H1 (cell line): ENCODE measurements at regions not wholly inside any gene's neighbourhood (a gene's known extent, or its start where the extent isn't known, plus 50 kb on each side); places are given as distances from the start of the nearest gene placed in this dataset.

Experiments
- CTCF ChIA-PET: fragments of 300-600 bp; sonication (Branson Sonifier 250); formaldehyde crosslinking; loops from one replicate; lab custom pipeline; 2021; ENCODE audit not compliant: partially characterized antibody; lab: Charles Lee
- POLR2A ChIA-PET: fragments of 300-600 bp; sonication (Branson Sonifier 250); formaldehyde crosslinking; loops from one replicate; lab custom pipeline; 2021; ENCODE audit warnings: inconsistent platforms; ENCODE audit not compliant: partially characterized antibody; lab: Charles Lee
- DNase-seq, 2 experiments: peaks; one replicate each; pipeline versions ENCODE4 v3.0.0 to v3.0.0-alpha.2; 2010 to 2022; ENCODE audit warnings: low spot score in 2 of 2, low read depth in 1 of 2, mixed read lengths in 1 of 2
- FAIRE-seq: peaks from 2 replicates; lab custom pipeline; 2011; peaks lifted over from hg19 to GRCh38; lab: Jason Lieb, UNC
- H2AFZ ChIP-seq: 2 replicates; pipeline ENCODE4 v1.8.1; 2012; ENCODE audit warnings: low read length, inconsistent platforms
- H2AK5ac ChIP-seq: 2 replicates; pipeline ENCODE4 v1.6.1; 2013; ENCODE audit warnings: low read depth, low read length
- H2BK120ac ChIP-seq: replicated peaks from 2 replicates; pipeline ENCODE3; 2013; ENCODE audit warnings: low read depth, low read length, inconsistent platforms
- H2BK12ac ChIP-seq: 2 replicates; pipeline ENCODE4 v1.6.1; 2013; ENCODE audit warnings: low read depth, low read length
- H2BK15ac ChIP-seq: 2 replicates; pipeline ENCODE4 v1.6.1; 2013; ENCODE audit warnings: low read length
- H2BK20ac ChIP-seq: 2 replicates; pipeline ENCODE4 v1.6.1; 2013; ENCODE audit warnings: low read length
- H2BK5ac ChIP-seq: 2 replicates; pipeline ENCODE4 v1.6.1; 2013; ENCODE audit warnings: low read depth, low read length
- H3K14ac ChIP-seq: 2 replicates; pipeline ENCODE4 v1.6.1; 2013; ENCODE audit warnings: inconsistent platforms; ENCODE audit not compliant: insufficient read length
- H3K18ac ChIP-seq: 2 replicates; pipeline ENCODE4 v1.6.1; 2013; ENCODE audit warnings: low read length; ENCODE audit errors: extremely low read depth
- H3K23ac ChIP-seq: 2 replicates; pipeline ENCODE4 v1.6.1; 2013; ENCODE audit warnings: inconsistent platforms; ENCODE audit not compliant: insufficient read length
- H3K23me2 ChIP-seq: 2 replicates; pipeline ENCODE4 v1.6.1; 2013; ENCODE audit warnings: low read depth, low read length
- H3K27ac ChIP-seq: 2 replicates; pipeline ENCODE4 v1.6.1; 2011; ENCODE audit warnings: low read depth, low read length, inconsistent platforms
- H3K27me3 ChIP-seq, 4 experiments: replicated peaks in 1 of 4; 1 replicate in 1 of 4; 2 replicates in 3 of 4; pipeline versions ENCODE4 v1.6.1 to v1.8.1; 2011 to 2013; ENCODE audit warnings: low read length in 3 of 4, mild to moderate bottlenecking in 3 of 4, inconsistent platforms in 2 of 4, mixed read lengths in 2 of 4, moderate library complexity in 1 of 4; ENCODE audit not compliant: control insufficient read depth in 3 of 4, insufficient read depth in 3 of 4; ENCODE audit errors: extremely low read depth in 1 of 4
- H3K36me3 ChIP-seq, 4 experiments: 2 replicates each; pipeline versions ENCODE4 v1.6.1 to v1.8.1; 2011 to 2013; ENCODE audit warnings: mild to moderate bottlenecking in 4 of 4, low read length in 3 of 4, moderate library complexity in 2 of 4, control low read depth in 1 of 4, inconsistent platforms in 1 of 4; ENCODE audit not compliant: insufficient read depth in 4 of 4, control insufficient read depth in 2 of 4
- H3K4ac ChIP-seq: replicated peaks from 2 replicates; pipeline ENCODE3; 2013; ENCODE audit warnings: low read length, low read depth, mixed read lengths, inconsistent platforms; ENCODE audit not compliant: insufficient read length
- H3K4me1 ChIP-seq, 4 experiments: replicated peaks in 1 of 4; 1 replicate in 1 of 4; 2 replicates in 3 of 4; pipeline versions ENCODE4 v1.6.1 to v1.8.1; 2011 to 2013; ENCODE audit warnings: low read length in 3 of 4, inconsistent platforms in 2 of 4, mixed read lengths in 1 of 4; ENCODE audit not compliant: insufficient read depth in 4 of 4, control insufficient read depth in 3 of 4
- H3K4me2 ChIP-seq, 2 experiments: 2 replicates each; pipeline versions ENCODE4 v1.6.1 to v1.8.1; 2011 to 2013; ENCODE audit warnings: low read depth in 2 of 2, low read length in 2 of 2, control low read depth in 1 of 2, inconsistent platforms in 1 of 2, mild to moderate bottlenecking in 1 of 2; ENCODE audit not compliant: insufficient read depth in 1 of 2
- H3K4me3 ChIP-seq, 4 experiments: fragments of 200-600, 300-600 bp in 1 of 4; sonication (generic), shearing (Covaris generic), sonication (Bioruptor Twin) in 1 of 4; 2 replicates each; pipeline versions ENCODE4 v1.5.1 to v1.8.1; 2011 to 2016; ENCODE audit warnings: low read length in 4 of 4, low read depth in 3 of 4, control low read depth in 2 of 4, inconsistent platforms in 2 of 4, mild to moderate bottlenecking in 2 of 4, mixed read lengths in 1 of 4, moderate library complexity in 1 of 4; ENCODE audit not compliant: insufficient read depth in 2 of 4; ENCODE audit errors: extremely low read depth in 1 of 4
- H3K56ac ChIP-seq: replicated peaks from 2 replicates; pipeline ENCODE3; 2013; ENCODE audit warnings: low read depth, mild to moderate bottlenecking, mixed read lengths, low read length, inconsistent platforms; ENCODE audit not compliant: insufficient read length
- H3K79me1 ChIP-seq: 2 replicates; pipeline ENCODE4 v1.6.1; 2013; ENCODE audit warnings: low read depth, low read length, control low read depth
- H3K79me2 ChIP-seq, 2 experiments: 2 replicates each; pipeline versions ENCODE4 v1.6.1 to v1.8.1; 2012 to 2013; ENCODE audit warnings: low read length in 2 of 2, mild to moderate bottlenecking in 2 of 2, inconsistent platforms in 1 of 2; ENCODE audit not compliant: insufficient read depth in 2 of 2, control insufficient read depth in 1 of 2
- H3K9ac ChIP-seq, 4 experiments: replicated peaks in 1 of 4; 1 replicate in 1 of 4; 2 replicates in 3 of 4; pipeline versions ENCODE4 v1.6.1 to v1.8.1; 2011 to 2013; ENCODE audit warnings: low read depth in 3 of 4, low read length in 3 of 4, control low read depth in 2 of 4, mild to moderate bottlenecking in 2 of 4, moderate library complexity in 2 of 4, inconsistent platforms in 1 of 4; ENCODE audit errors: extremely low read depth in 1 of 4
- H3K9me3 ChIP-seq, 2 experiments: 2 replicates each; pipeline versions ENCODE4 v1.6.1 to v1.8.1; 2012 to 2013; ENCODE audit warnings: mild to moderate bottlenecking in 2 of 2, moderate library complexity in 2 of 2, control low read depth in 1 of 2, inconsistent platforms in 1 of 2, low read depth in 1 of 2, low read length in 1 of 2, mixed read lengths in 1 of 2; ENCODE audit not compliant: insufficient read depth in 2 of 2
- H4K20me1 ChIP-seq, 2 experiments: replicated peaks in 1 of 2; 2 replicates each; pipeline versions ENCODE3 to v1.8.1; 2011 to 2013; ENCODE audit warnings: inconsistent platforms in 2 of 2, low read length in 2 of 2, mild to moderate bottlenecking in 1 of 2; ENCODE audit not compliant: insufficient read depth in 2 of 2, control insufficient read depth in 1 of 2
- H4K5ac ChIP-seq: 2 replicates; pipeline ENCODE4 v1.6.1; 2013; ENCODE audit warnings: low read length, low read depth, mixed read lengths, inconsistent platforms; ENCODE audit not compliant: insufficient read length
- H4K8ac ChIP-seq: 2 replicates; pipeline ENCODE4 v1.8.0; 2013; ENCODE audit warnings: mild to moderate bottlenecking, moderate library complexity, low read length, inconsistent platforms; ENCODE audit not compliant: insufficient read depth; ENCODE audit errors: extremely low read depth
- H4K91ac ChIP-seq: replicated peaks from 2 replicates; pipeline ENCODE3; 2013; ENCODE audit warnings: low read length, mixed read lengths, inconsistent platforms; ENCODE audit not compliant: insufficient read length
- CBX8 ChIP-seq: fragments of 300-800, 300-1000 bp; sonication (generic); IDR thresholded peaks from 2 replicates; pipeline ENCODE4 v1.7.1; 2016; ENCODE audit warnings: low read depth, low read length, borderline replicate concordance
- CEBPB ChIP-seq: IDR thresholded peaks from 2 replicates; pipeline ENCODE4 v1.6.1; 2012; ENCODE audit warnings: low read depth, low read length
- MAX ChIP-seq: IDR thresholded peaks from 2 replicates; pipeline ENCODE4 v1.6.1; 2012; ENCODE audit warnings: inconsistent platforms
- NRF1 ChIP-seq: IDR thresholded peaks from 2 replicates; pipeline ENCODE4 v1.6.1; 2011; ENCODE audit warnings: mild to moderate bottlenecking, low read depth, low read length, improper control_type of control experiment
- SP4 ChIP-seq: IDR thresholded peaks from 2 replicates; pipeline ENCODE4 v1.6.1; 2012; ENCODE audit warnings: low read length, inconsistent platforms
- SRF ChIP-seq: IDR thresholded peaks from 2 replicates; pipeline ENCODE4 v1.6.1; 2011; ENCODE audit warnings: mild to moderate bottlenecking, low read depth, low read length, moderate library complexity
- WGBS, 2 experiments: shearing (Covaris generic) in 1 of 2; methylation state at CpG; one replicate each; pipeline versions ENCODE4 v1.1.6 to v1.1.7; 2013 to 2015; ENCODE audit warnings: low lambda C conversion rate in 2 of 2, mixed read lengths in 2 of 2, inconsistent platforms in 1 of 2, low coverage in 1 of 2, missing lambda C conversion rate in 1 of 2; ENCODE audit not compliant: insufficient replicate concordance in 2 of 2, insufficient coverage in 1 of 2, insufficient read length in 1 of 2; ENCODE audit errors: extremely low coverage in 1 of 2, missing lambda C conversion rate in 1 of 2; 5-methylcytosine and 5-hydroxymethylcytosine counted together

DNA sequence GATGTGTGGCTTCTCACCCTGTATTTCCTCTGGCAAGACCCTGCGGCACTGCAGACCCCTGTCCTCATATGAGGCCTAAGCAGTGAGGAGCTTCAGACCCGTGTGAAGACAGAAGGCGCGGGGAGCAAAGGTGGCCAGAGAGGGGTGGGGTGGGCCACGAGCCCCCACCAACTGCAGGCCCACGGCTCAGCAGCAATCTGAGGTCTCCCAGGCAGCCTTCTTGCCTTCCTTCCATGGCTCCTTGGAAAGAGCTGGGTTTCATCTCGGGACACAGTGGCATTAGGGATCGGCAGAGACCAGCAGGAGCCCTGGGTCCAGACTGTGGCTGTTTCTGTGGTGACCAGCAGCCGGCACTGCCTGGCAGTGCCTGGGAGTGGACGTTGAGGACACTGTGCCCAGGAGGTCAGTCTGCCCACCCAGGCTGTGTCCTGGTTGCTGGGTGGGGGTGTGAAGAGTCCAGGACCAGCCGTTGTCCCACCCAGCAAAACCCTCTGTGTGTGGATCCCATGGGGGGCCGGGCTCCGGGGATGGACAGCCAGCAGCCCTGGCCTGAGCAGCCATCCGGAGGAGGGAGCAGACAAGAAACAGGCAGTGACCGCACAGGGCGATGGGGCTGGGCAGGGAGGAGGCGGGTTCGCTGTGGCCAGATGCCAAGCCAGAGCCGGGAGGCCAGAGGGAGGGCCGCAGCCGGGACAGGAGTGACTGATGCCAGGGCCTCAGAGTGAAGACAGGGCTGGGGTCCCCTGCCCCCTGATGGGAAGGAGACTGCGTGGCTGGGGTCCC lies 73.8 kb downstream of the RRM2 start:
- Histone ChIP-seq H3K9ac (no peak overlapping the region), H2AK5ac (no peak overlapping the region), H2BK20ac (no peak overlapping the region), H3K79me1 (no peaks in the 10 kb centered on the region), H2AFZ (no peak overlapping the region), H3K27ac (no peak overlapping the region), H4K20me1 (peaks cover 0 to 2% of the 10 kb centered on the region in 2 experiments), H3K56ac (no peak overlapping the region), H4K8ac (no peak overlapping the region), H3K36me3 (no peaks in the 10 kb centered on the region), H3K27me3 (no peaks in the 10 kb centered on the region), H2BK5ac (no peak overlapping the region), H3K23me2 (no peaks in the 10 kb centered on the region), H2BK12ac (no peak overlapping the region), H3K9me3 (peaks cover 10 to 12% of the 10 kb centered on the region in 2 experiments), H3K4me2 (no peak overlapping the region), H3K14ac (no peak overlapping the region), H3K4ac (no peak overlapping the region), H3K4me1 (no peaks in the 10 kb centered on the region), H3K4me3 (no peak overlapping the region), H3K18ac (no peak overlapping the region), H4K91ac (no peak overlapping the region), H2BK15ac (no peak overlapping the region), H4K5ac (no peak overlapping the region), H2BK120ac (no peak overlapping the region), H3K79me2 (no peaks in the 10 kb centered on the region), H3K23ac (no peak overlapping the region)
- TF ChIP-seq SP4: no peak
- TF ChIP-seq SRF: no peak
- no peak for TF ChIP-seq CEBPB
- TF ChIP-seq NRF1: no peak
- TF ChIP-seq MAX: no peak
- no peak for TF ChIP-seq CBX8
- DNase-seq (no peak), FAIRE-seq (no peak)
- CTCF ChIA-PET: interaction anchor here (0.6 to 0.8 kb wide), 3 partner anchors 113 to 735 kb away, joined by 3 to 4 read pairs (median 3); no protein-coding TSS in a partner anchor
- POLR2A ChIA-PET: interaction anchor here (0.7 to 1.5 kb wide), 2 partner anchors 11 to 219 kb away, joined by 3 to 4 read pairs; no protein-coding TSS in a partner anchor
- WGBS, 2 experiments: 89% methylated on average over 19 of the region's 22 CpGs; no CpG with 5 or more reads in 1 of the 2 experiments
